Heart right ventricle (tissue), 16 donors: ENCODE measurements at regions not wholly inside any gene's neighbourhood (a gene's known extent, or its start where the extent isn't known, plus 50 kb on each side); places are given as distances from the start of the nearest gene placed in this dataset.

ENCODE experiments used
- ATAC-seq, 8 donors: fragments of 200-7000 bp; cut with Tn5 transposase; one replicate each; pipeline ENCODE4 v1.9.1; 2020; ENCODE audit warnings: mild to moderate bottlenecking in 8 of 8, moderate library complexity in 8 of 8, moderate number of reproducible peaks in 1 of 8
- DNase-seq, 2 donors: peaks; one replicate each; pipeline ENCODE4 v3.0.0-alpha.2; 2020
- H3K27ac ChIP-seq, 10 donors: fragments of 200-600 bp; sonication (generic) in 2 of 10; one replicate each; pipeline versions ENCODE4 v1.5.0 to v1.8.0; 2020 to 2022; ENCODE audit warnings: mild to moderate bottlenecking in 3 of 10
- H3K27me3 ChIP-seq, 7 donors: fragments of 200-600 bp; one replicate each; pipeline ENCODE4 v1.8.0; 2021 to 2022; ENCODE audit warnings: mild to moderate bottlenecking in 2 of 7
- H3K36me3 ChIP-seq, 9 donors: fragments of 200-600 bp; sonication (generic) in 1 of 9; one replicate each; pipeline versions ENCODE4 v1.5.0 to v1.8.0; 2020 to 2022; ENCODE audit warnings: mild to moderate bottlenecking in 2 of 9
- H3K4me1 ChIP-seq, 9 donors: fragments of 200-600 bp; sonication (generic) in 1 of 9; one replicate each; pipeline versions ENCODE4 v1.5.0 to v1.8.0; 2020 to 2022; ENCODE audit warnings: mild to moderate bottlenecking in 4 of 9
- H3K4me3 ChIP-seq, 10 donors: fragments of 200-600 bp; sonication (generic) in 2 of 10; one replicate each; pipeline versions ENCODE4 v1.5.0 to v1.8.0; 2020 to 2022; ENCODE audit warnings: mild to moderate bottlenecking in 7 of 10, moderate library complexity in 2 of 10
- H3K9me3 ChIP-seq, 11 donors: fragments of 200-600 bp in 10 of 11; sonication (generic) in 2 of 11; one replicate each; pipeline versions ENCODE4 v1.5.0 to v1.8.0; 2013 to 2022; ENCODE audit warnings: mild to moderate bottlenecking in 2 of 11, control low read depth in 1 of 11, moderate library complexity in 1 of 11
- WGBS, 2 donors: extraction: QIAGEN DNeasy Blood & Tissue Kit; methylation state at CpG; one replicate each; pipeline ENCODE4 v1.1.7; 2013; ENCODE audit warnings: inconsistent platforms in 1 of 2; 5-methylcytosine and 5-hydroxymethylcytosine counted together
- intact Hi-C, 10 donors: fragments of 100-400 bp; cut with DNase I; formaldehyde crosslinking; loops; one replicate each; pipeline versions ENCODE4 v1.11.1 to v1.14.2; 2022
- TF ChIP-seq, protein P1 (sequence below), 9 donors: fragments of 200-600 bp; sonication (generic) in 2 of 9; IDR thresholded peaks; one replicate each; pipeline versions ENCODE4 v1.5.0 to v1.8.0; 2021 to 2022; ENCODE audit warnings: antibody characterized with exemption in 9 of 9, mild to moderate bottlenecking in 5 of 9, moderate library complexity in 1 of 9
- donor health status: Arrhythmogenic right ventricular cardiomyopathy.
- donor health status: ischemic (EF 13 %, LVEDD 7.1; RV severe dilation, severe dysfunction).
- donor health status: healthy with polysubstance abuse.
- donor health status: DM: no; HTN: yes; CAD: no.
- donor health status: DM: no; HTN: no; CAD: no.
- donor health status: ischemic (EF 25% LVEDD 6.9; RV normal size, moderate dysfunction).
- donor health status: ischemic (EF 25% LVEDD 5.7; RV mildly dilated, moderate dysfunction).
- donor health status: healthy.
- donor health status: DM: yes; HTN: yes; CAD: no.
- donor health status: Ischemic cardiomyopathy.
- donor health status: ischemic (EF 35%, LVEDD 5.7; RV mildly dilated, moderate dysfunction).
- donor health status: nonischemic (EF 11% LVEDD 7.7; RV severe dilation, severe dysfunction).
- donor health status: DM: yes; HTN: yes; CAD: no.
- donor health status: PGD.
- donor health status: ischemic (EF 29% LVEDD 5.4; RV normal size, mild dysfunction).
- donor health status: nonischemic (EF 23%, LVEDD 6.1; RV moderate dilation, normal function).

- DNase-seq: no peak
- H3K27me3 ChIP-seq: no peaks in the 10 kb centered on the region
- H3K27ac ChIP-seq: no peak overlapping the region
- intact Hi-C loops: no loop called here
- H3K4me1 ChIP-seq: peaks cover 0 to 18% (median 5%) of the 10 kb centered on the region in 9 donors
- no peaks in the 10 kb centered on the region for H3K9me3 ChIP-seq
- TF ChIP-seq, protein P1, sequence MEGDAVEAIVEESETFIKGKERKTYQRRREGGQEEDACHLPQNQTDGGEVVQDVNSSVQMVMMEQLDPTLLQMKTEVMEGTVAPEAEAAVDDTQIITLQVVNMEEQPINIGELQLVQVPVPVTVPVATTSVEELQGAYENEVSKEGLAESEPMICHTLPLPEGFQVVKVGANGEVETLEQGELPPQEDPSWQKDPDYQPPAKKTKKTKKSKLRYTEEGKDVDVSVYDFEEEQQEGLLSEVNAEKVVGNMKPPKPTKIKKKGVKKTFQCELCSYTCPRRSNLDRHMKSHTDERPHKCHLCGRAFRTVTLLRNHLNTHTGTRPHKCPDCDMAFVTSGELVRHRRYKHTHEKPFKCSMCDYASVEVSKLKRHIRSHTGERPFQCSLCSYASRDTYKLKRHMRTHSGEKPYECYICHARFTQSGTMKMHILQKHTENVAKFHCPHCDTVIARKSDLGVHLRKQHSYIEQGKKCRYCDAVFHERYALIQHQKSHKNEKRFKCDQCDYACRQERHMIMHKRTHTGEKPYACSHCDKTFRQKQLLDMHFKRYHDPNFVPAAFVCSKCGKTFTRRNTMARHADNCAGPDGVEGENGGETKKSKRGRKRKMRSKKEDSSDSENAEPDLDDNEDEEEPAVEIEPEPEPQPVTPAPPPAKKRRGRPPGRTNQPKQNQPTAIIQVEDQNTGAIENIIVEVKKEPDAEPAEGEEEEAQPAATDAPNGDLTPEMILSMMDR (IDR thresholded peaks at IDR 0.05): no peak
- no peak overlapping the region for H3K4me3 ChIP-seq
- 74 to 76% methylated on average over 10 of the region's 10 CpGs for WGBS, 2 donors
- H3K36me3 ChIP-seq: no peaks in the 10 kb centered on the region
- no peak for ATAC-seq
These were observed 749.5 kb downstream of the RNF144A start for GRCh38 chr2:7666596-7667259.

- intact Hi-C loops: no loop called here
- WGBS, 2 donors: 88 to 93% methylated on average over 5 of the region's 5 CpGs
- H3K36me3 ChIP-seq: no peaks in the 10 kb centered on the region
- no peak for DNase-seq
- H3K27ac ChIP-seq: no peak overlapping the region
- H3K9me3 ChIP-seq: peaks cover 0 to 5% (median 0%) of the 10 kb centered on the region in 11 donors
- peaks cover 0 to 20% (median 8%) of the 10 kb centered on the region in 9 donors for H3K4me1 ChIP-seq
- H3K4me3 ChIP-seq: no peak overlapping the region
- no peak for ATAC-seq
- TF ChIP-seq, protein P1 (IDR thresholded peaks at IDR 0.05): no peak
- no peaks in the 10 kb centered on the region for H3K27me3 ChIP-seq
These were observed 750.1 kb downstream of the RNF144A start for GRCh38 chr2:7667260-7667757.

DNA sequence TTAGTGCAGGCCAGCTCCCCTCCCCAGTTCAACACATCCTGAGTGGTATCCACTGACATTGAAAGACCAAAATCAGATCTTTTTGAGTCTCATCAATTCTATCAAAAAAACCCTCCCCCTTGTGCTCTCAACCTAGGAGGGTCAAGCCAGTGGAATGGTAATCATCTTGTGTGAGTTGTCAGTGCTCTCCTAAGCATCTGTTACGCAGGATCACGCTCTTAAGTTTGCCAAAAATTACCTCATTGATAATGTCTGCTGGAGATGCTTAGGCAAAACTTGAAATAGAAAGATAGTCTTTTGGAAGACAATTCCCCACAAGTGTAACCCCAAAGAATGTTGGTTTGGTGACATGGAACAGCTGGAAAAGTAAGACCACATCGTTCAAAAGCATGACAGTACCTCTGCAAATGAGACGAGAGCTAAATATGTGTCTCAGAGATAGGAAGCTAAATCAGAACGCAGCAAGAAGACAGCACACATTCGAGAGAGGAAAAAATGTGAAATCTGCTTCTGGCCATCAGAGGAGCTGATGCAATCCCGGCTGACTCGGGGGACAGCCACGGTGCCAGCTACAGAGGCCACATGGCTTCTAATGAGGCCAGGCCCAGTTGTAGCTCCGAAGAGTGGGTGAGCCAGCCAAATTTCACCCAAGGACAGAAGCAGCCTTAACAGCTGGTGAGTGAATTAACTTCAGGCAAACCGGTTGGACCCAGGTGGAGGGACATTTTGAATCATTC is 753.9 kb downstream of the RNF144A start:
- no peaks in the 10 kb centered on the region for H3K36me3 ChIP-seq
- DNase-seq (peak; percentile 30 to 60), ATAC-seq (peak; percentile 68 to 91 (median 76))
- peaks cover 0 to 20% (median 8%) of the 10 kb centered on the region in 9 donors for H3K4me1 ChIP-seq
- intact Hi-C loops: no loop called here
- no peaks in the 10 kb centered on the region for H3K27me3 ChIP-seq
- H3K27ac ChIP-seq: peak overlapping the region in 2 of 10 donors; percentile 6 to 48
- 43 to 49% methylated on average over 11 of the region's 11 CpGs for WGBS, 2 donors
- H3K9me3 ChIP-seq: peaks cover 0 to 10% (median 0%) of the 10 kb centered on the region in 11 donors
- H3K4me3 ChIP-seq: no peak overlapping the region
- TF ChIP-seq, protein P1 (IDR thresholded peaks at IDR 0.05): no peak

DNA sequence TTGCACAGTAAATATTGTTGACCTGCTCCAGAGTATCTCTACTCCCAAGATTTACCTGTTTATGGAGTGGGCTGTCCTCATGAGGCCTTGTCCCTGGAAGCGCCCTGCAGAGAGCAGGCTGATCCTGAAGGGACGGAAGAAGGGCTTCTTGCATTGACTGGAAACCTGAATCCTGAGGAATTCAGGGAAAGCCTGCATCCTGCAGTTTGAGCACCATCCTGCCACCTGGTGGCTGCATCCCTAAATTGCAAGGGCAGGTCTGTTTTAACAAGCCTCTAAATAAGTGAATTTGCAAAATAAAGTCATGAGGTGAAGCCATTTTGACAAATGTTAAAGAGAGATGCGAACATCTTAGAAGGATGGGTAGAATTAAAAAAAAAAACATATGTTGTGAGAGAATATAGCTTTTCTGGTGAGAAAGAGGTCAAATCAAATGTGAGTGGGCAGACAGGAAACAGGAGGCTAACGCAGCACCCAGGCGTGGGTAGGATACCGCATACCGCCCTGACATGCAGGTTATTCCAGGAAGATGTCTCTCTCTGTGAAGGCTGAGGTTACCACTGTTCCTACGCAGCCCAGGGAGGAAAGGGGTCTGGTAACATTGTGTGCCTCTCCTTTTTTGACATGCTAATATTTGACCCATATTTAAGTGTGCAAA is 754.9 kb downstream of the RNF144A start:
- ATAC-seq (no peak), DNase-seq (peak in 1 of 2 donors; percentile 19)
- 82% methylated on average over 8 of the region's 8 CpGs for WGBS, 2 donors
- intact Hi-C loops: no loop called here
- peaks cover 0 to 10% (median 0%) of the 10 kb centered on the region in 11 donors for H3K9me3 ChIP-seq
- H3K4me3 ChIP-seq: no peak overlapping the region
- no peaks in the 10 kb centered on the region for H3K36me3 ChIP-seq
- H3K27me3 ChIP-seq: no peaks in the 10 kb centered on the region
- TF ChIP-seq, protein P1 (IDR thresholded peaks at IDR 0.05): peak in 8 of 9 donors; percentile 21 to 72 (median 44)
- peaks cover 0 to 20% (median 8%) of the 10 kb centered on the region in 9 donors for H3K4me1 ChIP-seq
- no peak overlapping the region for H3K27ac ChIP-seq
